ENCODE measurements at regions not wholly inside any gene's neighbourhood (a gene's known extent, or its start where the extent isn't known, plus 50 kb on each side); places are given as distances from the start of the nearest gene placed in this dataset.

- no peak for TF ChIP-seq CTCF (IDR thresholded peaks at IDR 0.05; ENCODE audit: low read length)
- TF ChIP-seq EZH2 (IDR thresholded peaks at IDR 0.05; ENCODE audit: borderline replicate concordance, low read length) = no peak
Observed at GRCh38 chr7:145488816-145489215, 627.8 kb upstream of the CNTNAP2 start.

All from OCI-LY1 (cell line).